ENCODE measurements at regions not wholly inside any gene's neighbourhood (a gene's known extent, or its start where the extent isn't known, plus 50 kb on each side); places are given as distances from the start of the nearest gene placed in this dataset.

DNA sequence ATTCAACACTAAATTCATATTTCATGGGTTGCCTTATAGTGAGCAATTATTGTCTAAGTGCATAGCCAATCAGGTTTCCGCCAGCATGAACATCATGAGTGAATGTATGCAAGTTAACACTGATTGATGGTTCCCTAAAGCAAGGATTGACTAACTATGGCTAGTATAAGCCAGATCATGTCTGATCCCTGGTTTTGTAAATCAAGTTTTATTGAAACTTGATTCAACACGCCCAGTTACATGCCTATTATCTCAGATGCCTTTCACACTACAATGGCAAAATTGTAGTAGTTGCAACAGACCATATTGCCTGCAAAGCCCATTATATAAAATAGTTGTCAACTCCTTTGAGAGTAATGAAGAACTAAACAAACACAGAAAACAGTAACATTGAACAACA is 1127.4 kb downstream of the NCAM2 start:
- H3K36me3 ChIP-seq (ENCODE audit: control insufficient read depth in 2 of 4, insufficient read depth in 4 of 4, low read length in 3 of 4): no peaks in the 10 kb centered on the region
- no peaks in the 10 kb centered on the region for H3K23me2 ChIP-seq (ENCODE audit: low read depth, low read length)
- H2AK5ac ChIP-seq (ENCODE audit: low read depth, low read length): no peak overlapping the region
- no peaks in the 10 kb centered on the region for H4K20me1 ChIP-seq (replicated peaks in 1 of 2; ENCODE audit: control insufficient read depth in 1 of 2, insufficient read depth in 2 of 2, low read length in 2 of 2)
- H3K14ac ChIP-seq (ENCODE audit: insufficient read length): no peak overlapping the region
- no peaks in the 10 kb centered on the region for H3K79me1 ChIP-seq (ENCODE audit: low read depth, low read length)
- H3K4me2 ChIP-seq (ENCODE audit: insufficient read depth in 1 of 2, low read depth in 2 of 2, low read length in 2 of 2): no peak overlapping the region
- H3K23ac ChIP-seq (ENCODE audit: insufficient read length): no peak overlapping the region
- no peak overlapping the region for H3K18ac ChIP-seq (ENCODE audit: extremely low read depth, low read length)
- no peak overlapping the region for H2BK12ac ChIP-seq (ENCODE audit: low read depth, low read length)
- CTCF ChIA-PET (ENCODE audit: partially characterized antibody): no interaction called here
- DNase-seq (ENCODE audit: low read depth in 1 of 2, low spot score in 2 of 2): no peak
- peaks cover 3% of the 10 kb centered on the region in 2 experiments; a peak in 1 of 4 replicates for H3K9me3 ChIP-seq (ENCODE audit: insufficient read depth in 2 of 2, low read depth in 1 of 2, low read length in 1 of 2)
- no peak overlapping the region for H2BK5ac ChIP-seq (ENCODE audit: low read depth, low read length)
- no peak overlapping the region for H4K91ac ChIP-seq (replicated peaks; ENCODE audit: insufficient read length, low read length)
- no peak overlapping the region for H3K56ac ChIP-seq (replicated peaks; ENCODE audit: insufficient read length, low read depth, low read length)
- no peak overlapping the region for H4K8ac ChIP-seq (ENCODE audit: extremely low read depth, insufficient read depth, low read length)
- H2BK20ac ChIP-seq (ENCODE audit: low read length): no peak overlapping the region
- H4K5ac ChIP-seq (ENCODE audit: insufficient read length, low read depth, low read length): no peak overlapping the region
- 98% methylated on average over 2 of the region's 2 CpGs; no CpG with 5 or more reads in 1 of the 2 experiments for WGBS, 2 experiments (ENCODE audit: extremely low coverage in 1 of 2, insufficient coverage in 1 of 2, insufficient read length in 1 of 2, insufficient replicate concordance in 2 of 2, low coverage in 1 of 2, low lambda C conversion rate in 2 of 2, missing lambda C conversion rate in 1 of 2)
- no peak overlapping the region for H2BK120ac ChIP-seq (replicated peaks; ENCODE audit: low read depth, low read length)
- no peak overlapping the region for H3K4me3 ChIP-seq (ENCODE audit: extremely low read depth in 1 of 4, insufficient read depth in 2 of 4, low read depth in 3 of 4, low read length in 4 of 4)
- H2BK15ac ChIP-seq (ENCODE audit: low read length): no peak overlapping the region
- no peak for FAIRE-seq
- no peaks in the 10 kb centered on the region for H3K27me3 ChIP-seq (replicated peaks in 1 of 4; ENCODE audit: control insufficient read depth in 3 of 4, extremely low read depth in 1 of 4, insufficient read depth in 3 of 4, low read length in 3 of 4)
- H3K9ac ChIP-seq (replicated peaks in 1 of 4; ENCODE audit: extremely low read depth in 1 of 4, low read depth in 3 of 4, low read length in 3 of 4): no peak overlapping the region; a peak in 1 of 7 replicates
- H3K4me1 ChIP-seq (replicated peaks in 1 of 4; ENCODE audit: control insufficient read depth in 3 of 4, insufficient read depth in 4 of 4, low read length in 3 of 4): peaks cover 0 to 2% (median under 1%) of the 10 kb centered on the region in 4 experiments; a peak in 1 of 7 replicates
- H3K27ac ChIP-seq (ENCODE audit: low read depth, low read length): no peak overlapping the region
- no peak overlapping the region for H2AFZ ChIP-seq (ENCODE audit: low read length)
- H3K79me2 ChIP-seq (ENCODE audit: control insufficient read depth in 1 of 2, insufficient read depth in 2 of 2, low read length in 2 of 2): no peaks in the 10 kb centered on the region
- no peak overlapping the region for H3K4ac ChIP-seq (replicated peaks; ENCODE audit: insufficient read length, low read depth, low read length)
- POLR2A ChIA-PET (ENCODE audit: partially characterized antibody): no interaction called here
- TF ChIP-seq EP300 (IDR thresholded peaks at IDR 0.05; ENCODE audit: borderline replicate concordance in 1 of 2, low read depth in 2 of 2, low read length in 2 of 2): no peak
- TF ChIP-seq CEBPB (IDR thresholded peaks at IDR 0.05; ENCODE audit: low read depth, low read length): no peak
- no peak for TF ChIP-seq TAF1 (IDR thresholded peaks at IDR 0.05; ENCODE audit: low read depth, low read length)
- TF ChIP-seq NRF1 (IDR thresholded peaks at IDR 0.05; ENCODE audit: low read depth, low read length): no peak
- no peak for TF ChIP-seq SP4 (IDR thresholded peaks at IDR 0.05; ENCODE audit: low read length)
- TF ChIP-seq TCF12 (IDR thresholded peaks at IDR 0.05; ENCODE audit: low read depth, low read length): no peak
- TF ChIP-seq SIRT6 (IDR thresholded peaks at IDR 0.05; ENCODE audit: low read length): no peak
- no peak for TF ChIP-seq SP1 (IDR thresholded peaks at IDR 0.05; ENCODE audit: low read depth, low read length)
- no peak for TF ChIP-seq MAFK (IDR thresholded peaks at IDR 0.05; ENCODE audit: low read depth, low read length)
- no peak for TF ChIP-seq POLR2AphosphoS5 (IDR thresholded peaks at IDR 0.05; ENCODE audit: low read depth, low read length)
- TF ChIP-seq, protein P1, sequence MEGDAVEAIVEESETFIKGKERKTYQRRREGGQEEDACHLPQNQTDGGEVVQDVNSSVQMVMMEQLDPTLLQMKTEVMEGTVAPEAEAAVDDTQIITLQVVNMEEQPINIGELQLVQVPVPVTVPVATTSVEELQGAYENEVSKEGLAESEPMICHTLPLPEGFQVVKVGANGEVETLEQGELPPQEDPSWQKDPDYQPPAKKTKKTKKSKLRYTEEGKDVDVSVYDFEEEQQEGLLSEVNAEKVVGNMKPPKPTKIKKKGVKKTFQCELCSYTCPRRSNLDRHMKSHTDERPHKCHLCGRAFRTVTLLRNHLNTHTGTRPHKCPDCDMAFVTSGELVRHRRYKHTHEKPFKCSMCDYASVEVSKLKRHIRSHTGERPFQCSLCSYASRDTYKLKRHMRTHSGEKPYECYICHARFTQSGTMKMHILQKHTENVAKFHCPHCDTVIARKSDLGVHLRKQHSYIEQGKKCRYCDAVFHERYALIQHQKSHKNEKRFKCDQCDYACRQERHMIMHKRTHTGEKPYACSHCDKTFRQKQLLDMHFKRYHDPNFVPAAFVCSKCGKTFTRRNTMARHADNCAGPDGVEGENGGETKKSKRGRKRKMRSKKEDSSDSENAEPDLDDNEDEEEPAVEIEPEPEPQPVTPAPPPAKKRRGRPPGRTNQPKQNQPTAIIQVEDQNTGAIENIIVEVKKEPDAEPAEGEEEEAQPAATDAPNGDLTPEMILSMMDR (IDR thresholded peaks at IDR 0.05; ENCODE audit: control extremely low read depth in 1 of 3, insufficient read depth in 1 of 3, low read depth in 1 of 3, low read length in 3 of 3): no peak
- TF ChIP-seq SIX5 (IDR thresholded peaks at IDR 0.05; ENCODE audit: low read depth, low read length): no peak
- TF ChIP-seq GTF2F1 (IDR thresholded peaks at IDR 0.05; ENCODE audit: borderline replicate concordance, low read depth, low read length): no peak
- TF ChIP-seq EZH2 (IDR thresholded peaks at IDR 0.05; ENCODE audit: low read depth, low read length, severe bottlenecking): no peak

Measured in H1 (cell line).